WTC11 (cell line): ENCODE measurements at regions not wholly inside any gene's neighbourhood (a gene's known extent, or its start where the extent isn't known, plus 50 kb on each side); places are given as distances from the start of the nearest gene placed in this dataset.
"Not testable (repeated sequence)": the region's sequence is repeated elsewhere in the genome, so short reads cannot be mapped to it uniquely, and the experiment has no call there.

Experiments
- ATAC-seq: fragments of 200-7000 bp; cut with Tn5 transposase; 2 replicates; pipeline ENCODE4 v1.10.0; 2021; ENCODE audit warnings: mild to moderate bottlenecking, moderate library complexity
- CTCF ChIA-PET: fragments of 300-600 bp; sonication (Branson Sonifier 250); formaldehyde crosslinking; loops from one replicate; lab custom pipeline; 2021; ENCODE audit warnings: antibody characterized with exemption; lab: Charles Lee
- POLR2A ChIA-PET: fragments of 350-600 bp; sonication (Branson Sonifier 250); formaldehyde crosslinking; loops from one replicate; lab custom pipeline; 2021; ENCODE audit warnings: antibody characterized with exemption; lab: Charles Lee
- DNase-seq: peaks from one replicate; pipeline ENCODE4 v3.0.0; 2021; ENCODE audit warnings: low spot score
- H3K27ac Mint-ChIP-seq: 2 replicates; pipeline ENCODE4 v1.8.0; 2021; ENCODE audit warnings: mixed read lengths
- H3K27me3 Mint-ChIP-seq: 2 replicates; pipeline ENCODE4 v1.8.0; 2021; ENCODE audit warnings: low read depth, mild to moderate bottlenecking, moderate library complexity, mixed read lengths
- H3K36me3 Mint-ChIP-seq: 2 replicates; pipeline ENCODE4 v1.8.0; 2021; ENCODE audit warnings: mixed read lengths
- H3K4me1 Mint-ChIP-seq: 2 replicates; pipeline ENCODE4 v1.8.0; 2022; ENCODE audit warnings: mixed read lengths
- H3K4me3 Mint-ChIP-seq: 2 replicates; pipeline ENCODE4 v1.8.0; 2021; ENCODE audit warnings: mild to moderate bottlenecking, moderate library complexity, mixed read lengths
- H3K9me3 Mint-ChIP-seq: 2 replicates; pipeline ENCODE4 v1.8.0; 2021; ENCODE audit warnings: mixed read lengths
- E2F1 ChIP-seq: sonication (generic); formaldehyde crosslinking; IDR thresholded peaks from 2 replicates; pipeline ENCODE4 v1.8.0; 2022; ENCODE audit warnings: mild to moderate bottlenecking, missing genetic modification reagents
- E2F5 ChIP-seq: sonication (generic); formaldehyde crosslinking; IDR thresholded peaks from 2 replicates; pipeline ENCODE4 v1.8.1; 2022; ENCODE audit warnings: mild to moderate bottlenecking, moderate library complexity, missing genetic modification reagents
- ERG ChIP-seq: fragments of 250-450 bp; sonication (Bioruptor Pico); IDR thresholded peaks from 2 replicates; pipeline ENCODE4 v1.8.0; 2021; ENCODE audit warnings: mild to moderate bottlenecking
- FOXJ3 ChIP-seq: sonication (generic); formaldehyde crosslinking; IDR thresholded peaks from 2 replicates; pipeline ENCODE4 v1.9.0; 2021; ENCODE audit warnings: missing genetic modification reagents, mild to moderate bottlenecking, borderline replicate concordance
- HMGA2 ChIP-seq: fragments of 250-450 bp; sonication (Bioruptor Pico); IDR thresholded peaks from 2 replicates; pipeline ENCODE4 v1.4.0; 2021; ENCODE audit warnings: mild to moderate bottlenecking, moderate library complexity
- HMGXB4 ChIP-seq: sonication (generic); formaldehyde crosslinking; IDR thresholded peaks from 2 replicates; pipeline ENCODE4 v1.8.1; 2023; ENCODE audit warnings: mild to moderate bottlenecking, moderate library complexity, missing genetic modification reagents
- IRF2 ChIP-seq: sonication (generic); formaldehyde crosslinking; IDR thresholded peaks from 2 replicates; pipeline ENCODE4 v1.8.0; 2022; ENCODE audit warnings: low read depth, missing genetic modification reagents, borderline replicate concordance
- JUN ChIP-seq: sonication (generic); formaldehyde crosslinking; IDR thresholded peaks from 2 replicates; pipeline ENCODE4 v1.8.0; 2023; ENCODE audit warnings: mild to moderate bottlenecking, missing genetic modification reagents
- NFATC4 ChIP-seq: fragments of 250-450 bp; sonication (Bioruptor Pico); IDR thresholded peaks from 2 replicates; pipeline ENCODE4 v1.9.0; 2021; ENCODE audit warnings: mild to moderate bottlenecking
- PRRX2 ChIP-seq: fragments of 250-450 bp; sonication (Bioruptor Pico); IDR thresholded peaks from 2 replicates; pipeline ENCODE4 v1.8.0; 2021; ENCODE audit warnings: mild to moderate bottlenecking
- TCF7 ChIP-seq: sonication (generic); formaldehyde crosslinking; IDR thresholded peaks from 2 replicates; pipeline ENCODE4 v1.8.0; 2022; ENCODE audit warnings: mild to moderate bottlenecking, low read depth, missing genetic modification reagents, moderate library complexity
- TEAD1 ChIP-seq: sonication (generic); formaldehyde crosslinking; IDR thresholded peaks from 2 replicates; pipeline ENCODE4 v1.8.0; 2022; ENCODE audit warnings: mild to moderate bottlenecking, missing genetic modification reagents
- ZMAT4 ChIP-seq: fragments of 250-450 bp; sonication (Bioruptor Pico); IDR thresholded peaks from 2 replicates; pipeline ENCODE4 v1.9.0; 2021; ENCODE audit warnings: mild to moderate bottlenecking
- ZNF317 ChIP-seq: sonication (generic); formaldehyde crosslinking; IDR thresholded peaks from 2 replicates; pipeline ENCODE4 v1.8.1; 2023; ENCODE audit warnings: low read depth, mild to moderate bottlenecking, moderate library complexity, missing genetic modification reagents, borderline replicate concordance
- ZNF425 ChIP-seq: fragments of 250-450 bp; sonication (Bioruptor Pico); conservative IDR thresholded peaks from 2 replicates; pipeline ENCODE4 v1.9.0; 2021; ENCODE audit warnings: mild to moderate bottlenecking
- ZNF532 ChIP-seq: fragments of 250-450 bp; sonication (Bioruptor Pico); IDR thresholded peaks from 2 replicates; pipeline ENCODE4 v1.9.0; 2021; ENCODE audit warnings: mild to moderate bottlenecking, borderline replicate concordance
- ZNF671 ChIP-seq: fragments of 250-450 bp; sonication (Bioruptor Pico); IDR thresholded peaks from 2 replicates; pipeline ENCODE4 v1.8.0; 2021; ENCODE audit warnings: mild to moderate bottlenecking

- TF ChIP-seq PRRX2 (CRISPR knock-in tag) (peak; percentile 84), HMGA2 (no peak), ZNF425 (CRISPR knock-in tag) (peak; percentile 89), FOXJ3 (CRISPR knock-in tag) (0 out of 2 replicates have a peak, but pooled peaks have one; percentile 3), HMGXB4 (CRISPR knock-in tag) (no peak), E2F5 (CRISPR knock-in tag) (no peak), ZNF532 (CRISPR knock-in tag) (no peak; the same call in 1 of the 2 replicates), JUN (no peak), IRF2 (no peak), ZNF317 (CRISPR knock-in tag) (0 out of 2 replicates have a peak, but pooled peaks have one; percentile 5), NFATC4 (CRISPR knock-in tag) (peak; percentile 83), TCF7 (CRISPR knock-in tag) (no peak), ERG (CRISPR knock-in tag) (peak; percentile 87; the same call in 1 of the 2 replicates), ZMAT4 (CRISPR knock-in tag) (no peak), E2F1 (CRISPR knock-in tag) (0 out of 2 replicates have a peak, but pooled peaks have one; percentile 17), TEAD1 (CRISPR knock-in tag) (no peak), ZNF671 (CRISPR knock-in tag) (peak; percentile 82)
Observed at GRCh38 chr6:26187981-26188635, 100.9 kb downstream of the HFE start (continued).

- H3K4me1 Mint-ChIP-seq, result peaks cover 48% of the 10 kb centered on the region
- not testable (repeated sequence) for H3K9me3 Mint-ChIP-seq, H3K27ac Mint-ChIP-seq, H3K27me3 Mint-ChIP-seq, ATAC-seq, DNase-seq, H3K4me3 Mint-ChIP-seq, H3K36me3 Mint-ChIP-seq
- ChIA-PET CTCF (interaction anchor here (0.6 kb wide), 1 partner anchor 16 kb away, joined by 4 read pairs; no protein-coding TSS in a partner anchor), POLR2A (interaction anchor here (1.0 to 1.5 kb wide), 2 partner anchors 8 to 68 kb away, joined by 4 to 8 read pairs; a partner anchor contains a TSS)
Observed at GRCh38 chr6:26191512-26191911, 104.3 kb downstream of the HFE start.
